Spleen (tissue), 7 donors: ENCODE measurements at regions not wholly inside any gene's neighbourhood (a gene's known extent, or its start where the extent isn't known, plus 50 kb on each side); places are given as distances from the start of the nearest gene placed in this dataset.

Source experiments
- POLR2A ChIP-seq, 3 donors: fragments of 450-650 bp; IDR thresholded peaks; one replicate each; pipeline ENCODE4 v1.5.1; 2017; ENCODE audit warnings: antibody characterized with exemption in 3 of 3, mild to moderate bottlenecking in 1 of 3
- POLR2AphosphoS5 ChIP-seq, 3 donors: sonication (generic); formaldehyde crosslinking; IDR thresholded peaks; one replicate each; pipeline ENCODE4 v1.5.1; 2017; ENCODE audit warnings: antibody characterized with exemption in 3 of 3
- TF ChIP-seq, protein P1 (sequence below), 11 experiments: fragments of 200-600 bp in 7 of 11; fragments of 450-650 bp in 4 of 11; sonication (generic) in 4 of 11; IDR thresholded peaks in 8 of 11; conservative IDR thresholded peaks in 3 of 11; 1 replicate in 7 of 11; 2 replicates in 4 of 11; pipeline versions ENCODE4 v1.4.0 to v1.8.0; 2016 to 2021; ENCODE audit warnings: antibody characterized with exemption in 11 of 11, inconsistent platforms in 4 of 11, mild to moderate bottlenecking in 1 of 11
- donor health status: DM: no; HTN: no; CAD: no; lungs with moderate emphysema.
- donor health status: DM: no; HTN: no; CAD: no.
- donor health status: DM: no; HTN: no; CAD: no.

GRCh38 chr2:120465012-120465700 lies 119.2 kb downstream of the INHBB start:
- TF ChIP-seq, protein P1, sequence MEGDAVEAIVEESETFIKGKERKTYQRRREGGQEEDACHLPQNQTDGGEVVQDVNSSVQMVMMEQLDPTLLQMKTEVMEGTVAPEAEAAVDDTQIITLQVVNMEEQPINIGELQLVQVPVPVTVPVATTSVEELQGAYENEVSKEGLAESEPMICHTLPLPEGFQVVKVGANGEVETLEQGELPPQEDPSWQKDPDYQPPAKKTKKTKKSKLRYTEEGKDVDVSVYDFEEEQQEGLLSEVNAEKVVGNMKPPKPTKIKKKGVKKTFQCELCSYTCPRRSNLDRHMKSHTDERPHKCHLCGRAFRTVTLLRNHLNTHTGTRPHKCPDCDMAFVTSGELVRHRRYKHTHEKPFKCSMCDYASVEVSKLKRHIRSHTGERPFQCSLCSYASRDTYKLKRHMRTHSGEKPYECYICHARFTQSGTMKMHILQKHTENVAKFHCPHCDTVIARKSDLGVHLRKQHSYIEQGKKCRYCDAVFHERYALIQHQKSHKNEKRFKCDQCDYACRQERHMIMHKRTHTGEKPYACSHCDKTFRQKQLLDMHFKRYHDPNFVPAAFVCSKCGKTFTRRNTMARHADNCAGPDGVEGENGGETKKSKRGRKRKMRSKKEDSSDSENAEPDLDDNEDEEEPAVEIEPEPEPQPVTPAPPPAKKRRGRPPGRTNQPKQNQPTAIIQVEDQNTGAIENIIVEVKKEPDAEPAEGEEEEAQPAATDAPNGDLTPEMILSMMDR (IDR thresholded peaks at IDR 0.05 in 8 of 11, conservative IDR thresholded peaks at IDR 0.05 in 3 of 11) = no peak
- TF ChIP-seq POLR2AphosphoS5 (IDR thresholded peaks at IDR 0.05) = no peak
- no peak for TF ChIP-seq POLR2A (IDR thresholded peaks at IDR 0.05)
